22Rv1 (cell line): ENCODE measurements at regions not wholly inside any gene's neighbourhood (a gene's known extent, or its start where the extent isn't known, plus 50 kb on each side); places are given as distances from the start of the nearest gene placed in this dataset.

Experiments
- H3K27ac ChIP-seq: fragments of 450-650 bp; 2 replicates; pipeline ENCODE4 v1.5.1; 2017
- CTCF ChIP-seq: fragments of 450-650 bp; IDR thresholded peaks from 2 replicates; pipeline ENCODE4 v1.5.1; 2017; ENCODE audit warnings: mild to moderate bottlenecking
- ZFX ChIP-seq: fragments of 450-650 bp; IDR thresholded peaks from 2 replicates; pipeline ENCODE4 v1.6.1; 2017; ENCODE audit warnings: antibody characterized with exemption, borderline replicate concordance

GRCh38 chr9:1490341-1491232 is 440.4 kb downstream of the DMRT2 start:
- H3K27ac ChIP-seq = no peak overlapping the region
- TF ChIP-seq ZFX (no peak), CTCF (no peak)

GRCh38 chr9:1492156-1492555 is 442.0 kb downstream of the DMRT2 start:
- no peak for TF ChIP-seq CTCF
- no peak for TF ChIP-seq ZFX

GRCh38 chr9:1495282-1496030 is 445.3 kb downstream of the DMRT2 start:
- no peak for TF ChIP-seq CTCF
- TF ChIP-seq ZFX = no peak
- H3K27ac ChIP-seq = no peak overlapping the region

More at GRCh38 chr9:1492156-1492555, 442.0 kb downstream of the DMRT2 start:
- no peak overlapping the region for H3K27ac ChIP-seq

GRCh38 chr9:1505489-1505888 is 455.3 kb downstream of the DMRT2 start:
- TF ChIP-seq CTCF (no peak), ZFX (no peak)
- no peak overlapping the region for H3K27ac ChIP-seq

GRCh38 chr9:1510712-1511111 is 460.6 kb downstream of the DMRT2 start:
- H3K27ac ChIP-seq = no peak overlapping the region
- no peak for TF ChIP-seq ZFX
- no peak for TF ChIP-seq CTCF

GRCh38 chr9:1513105-1513504 is 462.9 kb downstream of the DMRT2 start:
- H3K27ac ChIP-seq = no peak overlapping the region
- no peak for TF ChIP-seq CTCF
- no peak for TF ChIP-seq ZFX

GRCh38 chr9:1514250-1514649 is 464.1 kb downstream of the DMRT2 start:
- TF ChIP-seq CTCF (no peak), ZFX (no peak)
- H3K27ac ChIP-seq = no peak overlapping the region
